CD4-positive, CD25-positive, alpha-beta regulatory T cell (primary cell): ENCODE measurements at regions not wholly inside any gene's neighbourhood (a gene's known extent, or its start where the extent isn't known, plus 50 kb on each side); places are given as distances from the start of the nearest gene placed in this dataset.
A peak's percentile ranks its signal among the peaks of the same experiment; 100 is the strongest.
"Not testable (repeated sequence)": the region's sequence is repeated elsewhere in the genome, so short reads cannot be mapped to it uniquely, and the experiment has no call there.

Experiments used
- ATAC-seq, 2 donors: fragments of 150-1000 bp; cut with Tn5 transposase; one replicate each; pipeline ENCODE4 v1.10.0; 2021; ENCODE audit warnings: low read depth in 2 of 2, moderate number of reproducible peaks in 2 of 2, moderate library complexity in 1 of 2
- DNase-seq, 3 donors: peaks; one replicate each; pipeline versions ENCODE4 v3.0.0 to v3.0.0-alpha.2; 2012 to 2022; ENCODE audit warnings: mixed read lengths in 1 of 3
- H3K27ac ChIP-seq: one replicate; pipeline ENCODE4 v1.7.0; 2013; ENCODE audit warnings: mild to moderate bottlenecking, low read length; ENCODE audit not compliant: insufficient read depth, poor library complexity, severe bottlenecking
- H3K27me3 ChIP-seq: one replicate; pipeline ENCODE4 v1.7.0; 2013; ENCODE audit warnings: low read length; ENCODE audit not compliant: control insufficient read depth, insufficient read depth
- H3K36me3 ChIP-seq: one replicate; pipeline ENCODE4 v1.7.0; 2013; ENCODE audit warnings: mild to moderate bottlenecking, low read length, moderate library complexity; ENCODE audit not compliant: control insufficient read depth, insufficient read depth
- H3K4me1 ChIP-seq: 2 replicates; pipeline ENCODE4 v1.7.0; 2013; ENCODE audit warnings: mild to moderate bottlenecking, low read length; ENCODE audit not compliant: insufficient read depth, control insufficient read depth, poor library complexity, severe bottlenecking
- H3K4me3 ChIP-seq: one replicate; pipeline ENCODE4 v1.7.0; 2013; ENCODE audit warnings: low read depth, mild to moderate bottlenecking, low read length, moderate library complexity
- H3K9me3 ChIP-seq, 2 experiments: 1 replicate in 1 of 2; 2 replicates in 1 of 2; pipeline ENCODE4 v1.7.0; 2013; ENCODE audit warnings: low read length in 2 of 2, mild to moderate bottlenecking in 1 of 2, moderate library complexity in 1 of 2; ENCODE audit not compliant: control insufficient read depth in 2 of 2
- H3K27ac Mint-ChIP-seq, 3 donors: one replicate each; pipeline ENCODE4 v1.8.0; 2020 to 2022; ENCODE audit warnings: mild to moderate bottlenecking in 3 of 3, mixed read lengths in 3 of 3, moderate library complexity in 2 of 3
- H3K27me3 Mint-ChIP-seq: one replicate; pipeline ENCODE4 v1.8.0; 2022; ENCODE audit warnings: mild to moderate bottlenecking, mixed read lengths
- H3K36me3 Mint-ChIP-seq: one replicate; pipeline ENCODE4 v1.8.0; 2020; ENCODE audit warnings: mixed read lengths
- H3K4me1 Mint-ChIP-seq, 4 donors: one replicate each; pipeline ENCODE4 v1.8.0; 2020 to 2022; ENCODE audit warnings: mixed read lengths in 4 of 4, mild to moderate bottlenecking in 1 of 4
- H3K4me3 Mint-ChIP-seq, 4 donors: one replicate each; pipeline ENCODE4 v1.8.0; 2020 to 2022; ENCODE audit warnings: mild to moderate bottlenecking in 4 of 4, mixed read lengths in 4 of 4, moderate library complexity in 3 of 4
- H3K9me3 Mint-ChIP-seq, 7 donors: one replicate each; pipeline ENCODE4 v1.8.0; 2020 to 2022; ENCODE audit warnings: mixed read lengths in 7 of 7, mild to moderate bottlenecking in 3 of 7, moderate library complexity in 2 of 7

DNA sequence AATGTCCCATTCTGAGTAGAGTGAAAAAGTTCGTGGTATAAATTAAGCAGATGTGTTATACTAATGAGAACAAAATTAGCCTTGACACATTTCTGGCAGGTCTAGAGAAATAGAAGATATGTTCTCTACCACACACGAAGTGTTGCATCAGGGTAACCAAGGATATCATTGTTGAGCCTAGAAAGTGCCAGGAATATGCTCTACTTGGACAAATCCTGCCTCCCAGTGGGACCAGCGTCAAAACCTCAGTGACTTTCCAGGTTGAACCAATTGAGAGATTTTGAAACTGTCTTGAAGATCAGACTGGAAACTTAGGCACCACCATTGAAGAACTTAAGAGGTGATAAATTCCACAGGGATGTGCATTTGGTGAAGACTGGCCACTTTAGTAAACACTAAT is 115.9 kb downstream of the HPGD start:
- H3K27me3 ChIP-seq, result no peaks in the 10 kb centered on the region
- Mint-ChIP-seq H3K9me3 (peaks cover 0 to 7% (median 0%) of the 10 kb centered on the region in 7 donors), H3K27me3 (peaks cover 4% of the 10 kb centered on the region), H3K4me3 (no peak overlapping the region), H3K27ac (no peak overlapping the region), H3K4me1 (no peaks in the 10 kb centered on the region), H3K36me3 (no peaks in the 10 kb centered on the region)
- H3K27ac ChIP-seq, result no peak overlapping the region
- H3K36me3 ChIP-seq, result no peaks in the 10 kb centered on the region
- no peak for ATAC-seq
- H3K4me1 ChIP-seq, result no peaks in the 10 kb centered on the region
- H3K4me3 ChIP-seq, result no peak overlapping the region
- no peak for DNase-seq
- no peaks in the 10 kb centered on the region for H3K9me3 ChIP-seq

- H3K36me3 Mint-ChIP-seq, result no peaks in the 10 kb centered on the region
- no peak overlapping the region for H3K4me3 ChIP-seq
- no peak for ATAC-seq
- DNase-seq, result no peak
- H3K4me1 Mint-ChIP-seq, result no peaks in the 10 kb centered on the region
- no peak overlapping the region for H3K4me3 Mint-ChIP-seq
- no peaks in the 10 kb centered on the region for H3K4me1 ChIP-seq
- peaks cover 0 to 7% (median 0%) of the 10 kb centered on the region in 7 donors for H3K9me3 Mint-ChIP-seq
- H3K27ac Mint-ChIP-seq, result no peak overlapping the region
- no peak overlapping the region for H3K27ac ChIP-seq
- no peaks in the 10 kb centered on the region for H3K36me3 ChIP-seq
- H3K27me3 Mint-ChIP-seq, result peaks cover 5% of the 10 kb centered on the region
- H3K9me3 ChIP-seq, result no peaks in the 10 kb centered on the region
- no peaks in the 10 kb centered on the region for H3K27me3 ChIP-seq
These were observed 116.4 kb downstream of the HPGD start for GRCh38 chr4:174405923-174406322.

- Histone ChIP-seq H3K4me3 (no peak overlapping the region), H3K9me3 (no peaks in the 10 kb centered on the region), H3K36me3 (no peaks in the 10 kb centered on the region), H3K27me3 (no peaks in the 10 kb centered on the region), H3K4me1 (no peaks in the 10 kb centered on the region), H3K27ac (no peak overlapping the region)
- H3K4me3 Mint-ChIP-seq, result no peak overlapping the region
- H3K27ac Mint-ChIP-seq, result no peak overlapping the region
- peaks cover 5% of the 10 kb centered on the region for H3K27me3 Mint-ChIP-seq
- DNase-seq (no peak), ATAC-seq (no peak)
- H3K9me3 Mint-ChIP-seq, result peaks cover 0 to 7% (median 0%) of the 10 kb centered on the region in 7 donors
- H3K36me3 Mint-ChIP-seq, result no peaks in the 10 kb centered on the region
- H3K4me1 Mint-ChIP-seq, result no peaks in the 10 kb centered on the region
These were observed 117.6 kb downstream of the HPGD start for GRCh38 chr4:174404677-174405076.

DNA sequence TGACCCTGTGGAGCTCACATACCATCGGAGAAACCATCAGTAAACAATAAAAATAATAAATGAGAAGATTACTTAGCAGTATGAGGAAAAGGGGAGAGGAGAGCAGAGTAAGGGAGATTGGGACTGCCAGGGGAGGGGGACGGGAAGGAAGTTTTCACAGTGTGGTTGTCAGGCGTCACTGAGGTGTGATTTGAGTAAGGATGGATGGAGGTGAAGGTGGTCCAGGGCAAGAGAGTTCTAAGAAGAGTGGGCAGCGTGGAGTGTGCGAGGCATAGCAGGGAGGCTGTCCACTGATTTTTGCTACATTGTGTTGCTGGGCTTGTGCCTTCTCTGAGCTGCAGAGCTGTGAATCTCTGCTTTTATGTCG is 119.1 kb downstream of the HPGD start:
- no peak overlapping the region for H3K4me3 ChIP-seq
- Mint-ChIP-seq H3K4me3 (no peak overlapping the region), H3K9me3 (peaks cover 0 to 5% (median 0%) of the 10 kb centered on the region in 7 donors), H3K27ac (no peak overlapping the region), H3K4me1 (no peaks in the 10 kb centered on the region), H3K27me3 (peaks cover 5% of the 10 kb centered on the region), H3K36me3 (no peaks in the 10 kb centered on the region)
- H3K27me3 ChIP-seq, result no peaks in the 10 kb centered on the region
- ATAC-seq, result no peak
- no peaks in the 10 kb centered on the region for H3K36me3 ChIP-seq
- H3K4me1 ChIP-seq, result no peaks in the 10 kb centered on the region
- no peak overlapping the region for H3K27ac ChIP-seq
- DNase-seq, result no peak
- H3K9me3 ChIP-seq, result no peaks in the 10 kb centered on the region

GRCh38 chr4:174402470-174403176 is 118.9 kb downstream of the CEP44 start:
- no peaks in the 10 kb centered on the region for H3K4me1 ChIP-seq
- H3K27me3 ChIP-seq, result no peaks in the 10 kb centered on the region
- no peaks in the 10 kb centered on the region for H3K36me3 ChIP-seq
- no peaks in the 10 kb centered on the region for H3K4me1 Mint-ChIP-seq
- no peak for DNase-seq
- H3K36me3 Mint-ChIP-seq, result no peaks in the 10 kb centered on the region
- H3K9me3 ChIP-seq, result no peaks in the 10 kb centered on the region
- H3K27ac Mint-ChIP-seq, result no peak overlapping the region
- no peak for ATAC-seq
- H3K4me3 Mint-ChIP-seq, result no peak overlapping the region
- peaks cover 5% of the 10 kb centered on the region for H3K27me3 Mint-ChIP-seq
- peaks cover 0 to 7% (median 0%) of the 10 kb centered on the region in 7 donors for H3K9me3 Mint-ChIP-seq
- H3K27ac ChIP-seq, result no peak overlapping the region
- no peak overlapping the region for H3K4me3 ChIP-seq

DNA sequence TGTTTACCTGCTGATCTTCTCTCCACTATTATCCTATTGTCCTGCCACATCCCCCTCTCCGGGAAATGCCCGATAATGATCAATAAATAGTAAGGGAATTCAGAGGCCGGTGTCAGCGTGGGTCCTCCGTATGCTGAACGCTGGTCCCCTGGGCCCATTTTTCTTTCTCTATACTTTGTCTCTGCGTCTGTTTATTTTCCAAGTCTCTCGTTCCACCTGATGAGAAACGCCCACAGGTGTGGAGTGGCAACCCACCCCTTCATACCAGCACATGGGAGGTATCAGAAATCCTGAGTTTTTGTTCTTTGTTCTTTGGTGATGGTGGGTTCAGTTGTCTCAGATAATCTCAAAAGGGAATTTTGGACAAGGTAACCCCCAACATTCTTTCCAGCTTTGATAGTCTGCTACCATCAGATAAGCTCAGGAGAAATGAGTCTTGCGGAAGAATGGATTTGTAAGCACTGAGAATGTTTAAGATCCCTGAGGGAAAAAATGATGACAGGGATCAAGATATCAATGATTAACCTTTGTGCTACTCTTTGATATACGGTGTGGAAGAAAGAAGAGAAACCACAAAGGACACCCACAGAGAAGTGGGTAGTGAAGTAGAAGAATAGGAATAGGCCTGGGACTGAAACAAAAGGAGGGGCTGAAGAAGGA is 117.9 kb downstream of the CEP44 start:
- no peaks in the 10 kb centered on the region for H3K4me1 Mint-ChIP-seq
- no peak for ATAC-seq

GRCh38 chr4:174400603-174401302 is 117.0 kb downstream of the CEP44 start:
- H3K27ac Mint-ChIP-seq, H3K27me3 Mint-ChIP-seq, H3K36me3 ChIP-seq, H3K9me3 Mint-ChIP-seq, DNase-seq, H3K27ac ChIP-seq, H3K4me3 ChIP-seq, ATAC-seq, H3K9me3 ChIP-seq, H3K27me3 ChIP-seq, H3K4me1 ChIP-seq, H3K4me1 Mint-ChIP-seq, H3K36me3 Mint-ChIP-seq, H3K4me3 Mint-ChIP-seq: not testable (repeated sequence)

More for the DNA sequence above, 117.9 kb downstream of the CEP44 start:
- no peak overlapping the region for H3K4me3 Mint-ChIP-seq
- no peak overlapping the region for H3K4me3 ChIP-seq
- H3K9me3 Mint-ChIP-seq, result peaks cover 0 to 7% (median 0%) of the 10 kb centered on the region in 7 donors
- DNase-seq, result no peak
- no peaks in the 10 kb centered on the region for H3K9me3 ChIP-seq
- no peaks in the 10 kb centered on the region for H3K4me1 ChIP-seq
- no peaks in the 10 kb centered on the region for H3K27me3 ChIP-seq
- H3K36me3 Mint-ChIP-seq, result no peaks in the 10 kb centered on the region
- no peak overlapping the region for H3K27ac ChIP-seq
- peaks cover 5% of the 10 kb centered on the region for H3K27me3 Mint-ChIP-seq
- H3K27ac Mint-ChIP-seq, result peak overlapping the region in 1 of 3 donors; percentile 15
- no peaks in the 10 kb centered on the region for H3K36me3 ChIP-seq
